ENCODE measurements at regions not wholly inside any gene's neighbourhood (a gene's known extent, or its start where the extent isn't known, plus 50 kb on each side); places are given as distances from the start of the nearest gene placed in this dataset.

GRCh38 chr2:19503915-19504314 lies 145.5 kb upstream of the OSR1 start:
- no peak for DNase-seq (ENCODE audit: low read depth)
- TF ChIP-seq MAX (IDR thresholded peaks at IDR 0.05; ENCODE audit: low read depth, low read length) (no peak), CTCF (IDR thresholded peaks at IDR 0.05; ENCODE audit: low read depth, low read length) (no peak), MYC (IDR thresholded peaks at IDR 0.05; ENCODE audit: low read depth, low read length) (no peak), POLR2A (IDR thresholded peaks at IDR 0.05; ENCODE audit: extremely low read depth, insufficient read length) (no peak)
- H3K4me3 ChIP-seq (ENCODE audit: low read depth, low read length): no peak overlapping the region

- DNase-seq (ENCODE audit: low read depth): no peak
- no peak for TF ChIP-seq POLR2A (IDR thresholded peaks at IDR 0.05; ENCODE audit: extremely low read depth, insufficient read length)
- no peak for TF ChIP-seq MYC (IDR thresholded peaks at IDR 0.05; ENCODE audit: low read depth, low read length)
- no peak for TF ChIP-seq CTCF (IDR thresholded peaks at IDR 0.05; ENCODE audit: low read depth, low read length)
- TF ChIP-seq MAX (IDR thresholded peaks at IDR 0.05; ENCODE audit: low read depth, low read length): no peak
- H3K4me3 ChIP-seq (ENCODE audit: low read depth, low read length): no peak overlapping the region
Observed at GRCh38 chr2:19503406-19503805, 145.0 kb upstream of the OSR1 start.

- DNase-seq (ENCODE audit: low read depth): no peak
- H3K4me3 ChIP-seq (ENCODE audit: low read depth, low read length): no peak overlapping the region
- no peak for TF ChIP-seq POLR2A (IDR thresholded peaks at IDR 0.05; ENCODE audit: extremely low read depth, insufficient read length)
- no peak for TF ChIP-seq MAX (IDR thresholded peaks at IDR 0.05; ENCODE audit: low read depth, low read length)
- TF ChIP-seq CTCF (IDR thresholded peaks at IDR 0.05; ENCODE audit: low read depth, low read length): no peak
- no peak for TF ChIP-seq MYC (IDR thresholded peaks at IDR 0.05; ENCODE audit: low read depth, low read length)
Observed at GRCh38 chr2:19500126-19500525, 141.7 kb upstream of the OSR1 start.

GRCh38 chr2:19496646-19497045 lies 138.2 kb upstream of the OSR1 start:
- no peak for TF ChIP-seq POLR2A (IDR thresholded peaks at IDR 0.05; ENCODE audit: extremely low read depth, insufficient read length)
- H3K4me3 ChIP-seq (ENCODE audit: low read depth, low read length): no peak overlapping the region
- DNase-seq (ENCODE audit: low read depth): no peak

- H3K4me3 ChIP-seq (ENCODE audit: low read depth, low read length): no peak overlapping the region
- TF ChIP-seq CTCF (IDR thresholded peaks at IDR 0.05; ENCODE audit: low read depth, low read length) (no peak), MYC (IDR thresholded peaks at IDR 0.05; ENCODE audit: low read depth, low read length) (no peak), POLR2A (IDR thresholded peaks at IDR 0.05; ENCODE audit: extremely low read depth, insufficient read length) (no peak)
- no peak for DNase-seq (ENCODE audit: low read depth)
Observed at GRCh38 chr2:19494241-19494640, 135.8 kb upstream of the OSR1 start.

GRCh38 chr2:19491796-19492195 lies 133.4 kb upstream of the OSR1 start:
- no peak for DNase-seq (ENCODE audit: low read depth)
- H3K4me3 ChIP-seq (ENCODE audit: low read depth, low read length): no peak overlapping the region
- TF ChIP-seq CTCF (IDR thresholded peaks at IDR 0.05; ENCODE audit: low read depth, low read length) (no peak), POLR2A (IDR thresholded peaks at IDR 0.05; ENCODE audit: extremely low read depth, insufficient read length) (no peak), MAX (IDR thresholded peaks at IDR 0.05; ENCODE audit: low read depth, low read length) (no peak), MYC (IDR thresholded peaks at IDR 0.05; ENCODE audit: low read depth, low read length) (no peak)
